Keratinocyte (primary cell): ENCODE measurements at regions not wholly inside any gene's neighbourhood (a gene's known extent, or its start where the extent isn't known, plus 50 kb on each side); places are given as distances from the start of the nearest gene placed in this dataset.

Experiments used
- DNase-seq: peaks from one replicate; pipeline ENCODE4 v3.0.0-alpha.2; 2011; ENCODE audit warnings: low read depth, missing footprints, low spot score
- FAIRE-seq: peaks from 2 replicates; lab custom pipeline; 2011; peaks lifted over from hg19 to GRCh38; lab: Jason Lieb, UNC
- H2AFZ ChIP-seq: 2 replicates; pipeline ENCODE4 v1.6.0; 2012; ENCODE audit warnings: low read length, control low read depth, inconsistent platforms; ENCODE audit not compliant: control insufficient read depth
- H3K27ac ChIP-seq: 2 replicates; pipeline ENCODE4 v1.5.1; 2011; ENCODE audit warnings: low read length; ENCODE audit not compliant: control insufficient read depth, insufficient read depth
- H3K27me3 ChIP-seq: 3 replicates; pipeline ENCODE4 v1.6.0; 2011; ENCODE audit warnings: low read length; ENCODE audit not compliant: control insufficient read depth, insufficient read depth; ENCODE audit errors: extremely low read depth
- H3K36me3 ChIP-seq, 2 experiments: 2 replicates in 1 of 2; 3 replicates in 1 of 2; pipeline ENCODE4 v1.5.1; 2011; ENCODE audit warnings: low read length in 2 of 2, mild to moderate bottlenecking in 1 of 2; ENCODE audit not compliant: control insufficient read depth in 2 of 2, insufficient read depth in 2 of 2; ENCODE audit errors: extremely low read depth in 1 of 2
- H3K4me1 ChIP-seq: 3 replicates; pipeline ENCODE4 v1.5.1; 2011; ENCODE audit warnings: low read length; ENCODE audit not compliant: control insufficient read depth, insufficient read depth; ENCODE audit errors: extremely low read depth
- H3K4me2 ChIP-seq: 3 replicates; pipeline ENCODE4 v1.6.0; 2011; ENCODE audit warnings: low read depth, low read length; ENCODE audit not compliant: control insufficient read depth, insufficient read depth; ENCODE audit errors: extremely low read depth
- H3K4me3 ChIP-seq, 3 experiments: fragments of 200-600 bp in 1 of 3; sonication (generic) in 1 of 3; 2 replicates in 2 of 3; 3 replicates in 1 of 3; pipeline ENCODE4 v1.5.1; 2011 to 2016; ENCODE audit warnings: low read length in 3 of 3, mild to moderate bottlenecking in 3 of 3, control low read depth in 2 of 3, inconsistent platforms in 1 of 3, low read depth in 1 of 3, mixed read lengths in 1 of 3, mixed run types in 1 of 3, moderate library complexity in 1 of 3; ENCODE audit not compliant: control insufficient read depth in 2 of 3, insufficient read depth in 2 of 3; ENCODE audit errors: extremely low read depth in 1 of 3
- H3K79me2 ChIP-seq: 2 replicates; pipeline ENCODE4 v1.6.0; 2012; ENCODE audit warnings: low read length; ENCODE audit not compliant: control insufficient read depth, insufficient read depth
- H3K9ac ChIP-seq: 3 replicates; pipeline ENCODE4 v1.6.0; 2011; ENCODE audit warnings: low read length; ENCODE audit not compliant: control insufficient read depth, insufficient read depth; ENCODE audit errors: extremely low read depth
- H3K9me1 ChIP-seq: 3 replicates; pipeline ENCODE4 v1.6.0; 2011; ENCODE audit warnings: low read length; ENCODE audit not compliant: control insufficient read depth, insufficient read depth; ENCODE audit errors: extremely low read depth
- H3K9me3 ChIP-seq: 2 replicates; pipeline ENCODE4 v1.5.1; 2012; ENCODE audit warnings: low read depth, low read length; ENCODE audit not compliant: control insufficient read depth
- H4K20me1 ChIP-seq: 3 replicates; pipeline ENCODE4 v1.6.0; 2011; ENCODE audit warnings: low read length; ENCODE audit not compliant: control insufficient read depth, insufficient read depth; ENCODE audit errors: extremely low read depth
- EZH2 ChIP-seq: IDR thresholded peaks from one replicate; pipeline ENCODE4 v1.6.1; 2012; ENCODE audit warnings: inconsistent platforms, mild to moderate bottlenecking, low read length, moderate library complexity
- dilution Hi-C: fragments of 300-500 bp; cut with MboI; formaldehyde crosslinking; loops from one replicate; pipeline ENCODE4 v1.7.0; 2020; ENCODE audit warnings: low sequenced_read_pairs; ENCODE audit not compliant: extremely low pct_ligation_motif_present
- TF ChIP-seq, protein P1 (sequence below), 3 experiments: IDR thresholded peaks in 1 of 3; conservative IDR thresholded peaks in 1 of 3; optimal IDR thresholded peaks in 1 of 3; 2 replicates in 2 of 3; 3 replicates in 1 of 3; pipeline versions ENCODE3 to v1.5.1; 2011; ENCODE audit warnings: low read length in 3 of 3, mild to moderate bottlenecking in 3 of 3, moderate library complexity in 2 of 3, control low read depth in 1 of 3, inconsistent platforms in 1 of 3; ENCODE audit not compliant: insufficient read depth in 2 of 3; ENCODE audit errors: extremely low read depth in 1 of 3

- no peak overlapping the region for H3K4me2 ChIP-seq
- H3K36me3 ChIP-seq: no peaks in the 10 kb centered on the region
- H3K9me1 ChIP-seq: no peaks in the 10 kb centered on the region
- no peaks in the 10 kb centered on the region for H3K4me1 ChIP-seq
- H4K20me1 ChIP-seq: no peaks in the 10 kb centered on the region
- H2AFZ ChIP-seq: no peak overlapping the region
- no peak overlapping the region for H3K27ac ChIP-seq
- no peaks in the 10 kb centered on the region for H3K27me3 ChIP-seq
- dilution Hi-C loops: no loop called here
- TF ChIP-seq, protein P1, sequence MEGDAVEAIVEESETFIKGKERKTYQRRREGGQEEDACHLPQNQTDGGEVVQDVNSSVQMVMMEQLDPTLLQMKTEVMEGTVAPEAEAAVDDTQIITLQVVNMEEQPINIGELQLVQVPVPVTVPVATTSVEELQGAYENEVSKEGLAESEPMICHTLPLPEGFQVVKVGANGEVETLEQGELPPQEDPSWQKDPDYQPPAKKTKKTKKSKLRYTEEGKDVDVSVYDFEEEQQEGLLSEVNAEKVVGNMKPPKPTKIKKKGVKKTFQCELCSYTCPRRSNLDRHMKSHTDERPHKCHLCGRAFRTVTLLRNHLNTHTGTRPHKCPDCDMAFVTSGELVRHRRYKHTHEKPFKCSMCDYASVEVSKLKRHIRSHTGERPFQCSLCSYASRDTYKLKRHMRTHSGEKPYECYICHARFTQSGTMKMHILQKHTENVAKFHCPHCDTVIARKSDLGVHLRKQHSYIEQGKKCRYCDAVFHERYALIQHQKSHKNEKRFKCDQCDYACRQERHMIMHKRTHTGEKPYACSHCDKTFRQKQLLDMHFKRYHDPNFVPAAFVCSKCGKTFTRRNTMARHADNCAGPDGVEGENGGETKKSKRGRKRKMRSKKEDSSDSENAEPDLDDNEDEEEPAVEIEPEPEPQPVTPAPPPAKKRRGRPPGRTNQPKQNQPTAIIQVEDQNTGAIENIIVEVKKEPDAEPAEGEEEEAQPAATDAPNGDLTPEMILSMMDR (optimal IDR thresholded peaks at IDR 0.05 in 1 of 3, IDR thresholded peaks at IDR 0.05 in 1 of 3, conservative IDR thresholded peaks at IDR 0.05 in 1 of 3; ENCODE audit: extremely low read depth in 1 of 3, insufficient read depth in 2 of 3, low read length in 3 of 3): no peak
- no peak for TF ChIP-seq EZH2
- H3K79me2 ChIP-seq: no peaks in the 10 kb centered on the region
- H3K9me3 ChIP-seq: no peaks in the 10 kb centered on the region
- DNase-seq: no peak
- no peak overlapping the region for H3K9ac ChIP-seq
- H3K4me3 ChIP-seq: no peak overlapping the region
- FAIRE-seq: no peak
These were observed 435.2 kb upstream of the CTSO start for GRCh38 chr4:156388826-156389225.

GRCh38 chr4:156378033-156378665 lies 424.5 kb upstream of the CTSO start:
- Histone ChIP-seq H3K9ac (no peak overlapping the region), H3K4me3 (no peak overlapping the region), H4K20me1 (no peaks in the 10 kb centered on the region), H3K4me2 (no peak overlapping the region), H3K36me3 (no peaks in the 10 kb centered on the region), H3K27me3 (no peaks in the 10 kb centered on the region), H3K27ac (no peak overlapping the region), H3K79me2 (no peaks in the 10 kb centered on the region), H3K4me1 (no peaks in the 10 kb centered on the region), H3K9me3 (no peaks in the 10 kb centered on the region), H2AFZ (no peak overlapping the region), H3K9me1 (no peaks in the 10 kb centered on the region)
- dilution Hi-C loops: no loop called here
- DNase-seq (peak; percentile 1), FAIRE-seq (peak; percentile 67)
- TF ChIP-seq, protein P1 (optimal IDR thresholded peaks at IDR 0.05 in 1 of 3, IDR thresholded peaks at IDR 0.05 in 1 of 3, conservative IDR thresholded peaks at IDR 0.05 in 1 of 3; ENCODE audit: extremely low read depth in 1 of 3, insufficient read depth in 2 of 3, low read length in 3 of 3): peak; percentile 59 to 83 (median 69)
- TF ChIP-seq EZH2: no peak
